GM21515 (cell line): ENCODE measurements at regions not wholly inside any gene's neighbourhood (a gene's known extent, or its start where the extent isn't known, plus 50 kb on each side); places are given as distances from the start of the nearest gene placed in this dataset.

Source experiments
- ATAC-seq: cut with Tn5 transposase; IDR thresholded peaks from one replicate; pipeline ENCODE4 v1.9.1; 2021; ENCODE audit not compliant: unreplicated experiment

DNA sequence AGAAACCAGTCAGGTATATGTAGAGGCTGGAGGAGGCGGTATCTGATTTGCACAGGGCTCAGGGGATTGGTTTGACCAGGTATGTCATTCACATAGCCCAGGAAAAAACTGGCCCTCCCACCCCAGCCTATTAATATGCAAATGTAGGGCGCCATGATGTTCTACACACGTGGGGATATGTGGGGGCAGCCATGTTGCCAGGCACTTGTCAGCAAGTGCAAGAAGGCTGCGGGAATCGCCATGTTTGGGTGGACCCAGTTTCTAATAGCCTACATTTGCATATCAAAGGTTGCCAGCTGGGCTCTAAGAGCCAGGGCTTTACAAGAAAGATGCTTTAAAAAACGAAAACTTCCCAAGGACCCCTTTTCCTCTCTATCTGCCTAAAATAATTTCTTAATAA lies 335.1 kb downstream of the SMARCA1 start:
- no peak for ATAC-seq

DNA sequence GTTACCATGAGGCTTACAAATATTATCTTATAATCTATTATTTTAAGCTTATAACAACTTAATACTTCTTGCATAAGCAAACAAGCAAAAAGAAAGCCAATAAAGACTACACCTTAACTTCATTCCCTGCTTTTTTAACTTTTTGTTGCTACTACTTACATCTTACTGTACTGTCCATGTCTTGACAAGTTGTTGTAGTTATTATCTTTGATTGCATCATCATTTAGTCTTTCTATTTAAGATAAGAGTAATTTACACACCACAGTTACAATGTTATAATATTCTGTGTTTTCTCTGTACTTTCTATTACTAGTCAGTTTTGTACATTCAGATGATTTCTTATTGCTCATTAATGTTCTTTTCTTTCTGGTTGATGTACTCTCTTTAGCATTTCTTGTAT lies 346.6 kb downstream of the SMARCA1 start:
- ATAC-seq, result no peak

DNA sequence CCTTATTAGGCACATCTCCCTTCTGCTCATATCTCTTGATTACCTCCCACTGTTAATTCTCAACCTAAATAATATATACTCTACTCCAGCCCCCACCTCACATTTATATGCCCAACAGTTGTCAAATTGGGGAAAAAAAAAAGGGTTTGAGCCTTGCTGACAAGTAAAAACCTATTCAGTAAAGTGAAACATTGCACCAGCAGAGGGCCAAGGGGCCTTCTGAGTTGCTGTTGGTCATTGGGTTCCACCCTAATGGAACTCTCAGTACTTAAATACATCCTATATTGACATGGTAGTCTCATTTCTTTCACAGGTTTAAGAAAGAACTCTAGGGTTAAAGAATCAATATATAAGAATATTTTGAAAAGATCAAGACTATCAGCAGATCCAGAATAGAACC lies 362.2 kb downstream of the SMARCA1 start:
- no peak for ATAC-seq

DNA sequence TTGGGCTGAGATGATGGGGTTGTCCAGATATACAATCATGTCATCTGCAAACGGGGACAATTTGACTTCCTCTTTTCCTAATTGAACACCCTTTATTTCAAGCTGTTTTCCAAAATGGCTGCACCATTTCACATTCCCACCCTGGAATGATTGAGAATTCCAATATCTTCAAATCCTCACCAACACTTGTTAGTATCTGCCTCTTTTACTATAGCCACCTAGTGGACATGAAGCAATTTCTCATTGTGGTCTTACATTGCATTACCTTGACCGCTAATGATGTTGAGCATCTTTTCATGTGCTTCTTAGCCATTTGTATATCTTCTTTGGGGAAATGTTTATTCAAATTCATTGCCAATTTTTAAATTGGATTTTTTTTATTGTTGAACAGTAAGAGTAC lies 364.8 kb downstream of the SMARCA1 start:
- no peak for ATAC-seq

DNA sequence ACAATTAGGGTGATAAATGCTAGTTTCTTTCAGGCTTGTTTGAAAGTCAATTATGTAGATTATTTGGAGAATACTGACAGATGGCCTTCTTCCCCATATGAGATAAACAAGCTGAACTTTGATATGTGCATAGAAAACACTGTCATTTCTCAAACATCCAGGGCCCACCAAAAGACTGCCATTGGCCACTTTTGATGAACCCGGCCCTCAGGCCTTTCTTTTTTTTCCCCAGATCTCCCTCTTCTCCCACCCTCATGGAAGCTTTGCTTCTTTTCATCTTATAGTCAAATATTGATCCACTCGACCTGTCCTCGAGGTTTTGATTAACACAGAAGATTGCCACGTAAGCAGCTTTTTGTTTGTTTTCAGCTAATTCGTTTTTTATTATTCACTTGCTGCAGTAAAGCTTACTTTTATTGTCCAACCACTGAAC lies 377.4 kb downstream of the SMARCA1 start:
- ATAC-seq, result no peak

DNA sequence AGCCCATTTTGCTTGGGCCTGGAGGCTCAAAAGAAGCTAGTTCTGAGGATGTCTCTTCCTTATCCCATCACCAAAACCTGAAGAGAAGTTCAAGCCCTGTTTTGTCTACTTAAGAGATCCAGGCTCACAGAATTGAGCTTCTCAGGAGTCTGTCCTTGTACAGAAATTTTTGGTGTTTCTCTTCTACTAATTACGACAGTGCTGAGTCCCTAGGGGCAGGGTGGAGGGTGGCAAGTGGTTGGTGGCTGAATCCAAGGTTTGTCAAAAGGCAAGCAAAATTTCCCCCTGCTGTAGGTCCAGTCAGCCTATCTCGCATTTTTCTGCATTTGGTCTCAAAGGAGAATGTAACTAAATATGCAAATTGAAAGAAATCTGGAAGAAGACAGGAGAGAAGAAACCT lies 377.9 kb downstream of the SMARCA1 start:
- no peak for ATAC-seq

DNA sequence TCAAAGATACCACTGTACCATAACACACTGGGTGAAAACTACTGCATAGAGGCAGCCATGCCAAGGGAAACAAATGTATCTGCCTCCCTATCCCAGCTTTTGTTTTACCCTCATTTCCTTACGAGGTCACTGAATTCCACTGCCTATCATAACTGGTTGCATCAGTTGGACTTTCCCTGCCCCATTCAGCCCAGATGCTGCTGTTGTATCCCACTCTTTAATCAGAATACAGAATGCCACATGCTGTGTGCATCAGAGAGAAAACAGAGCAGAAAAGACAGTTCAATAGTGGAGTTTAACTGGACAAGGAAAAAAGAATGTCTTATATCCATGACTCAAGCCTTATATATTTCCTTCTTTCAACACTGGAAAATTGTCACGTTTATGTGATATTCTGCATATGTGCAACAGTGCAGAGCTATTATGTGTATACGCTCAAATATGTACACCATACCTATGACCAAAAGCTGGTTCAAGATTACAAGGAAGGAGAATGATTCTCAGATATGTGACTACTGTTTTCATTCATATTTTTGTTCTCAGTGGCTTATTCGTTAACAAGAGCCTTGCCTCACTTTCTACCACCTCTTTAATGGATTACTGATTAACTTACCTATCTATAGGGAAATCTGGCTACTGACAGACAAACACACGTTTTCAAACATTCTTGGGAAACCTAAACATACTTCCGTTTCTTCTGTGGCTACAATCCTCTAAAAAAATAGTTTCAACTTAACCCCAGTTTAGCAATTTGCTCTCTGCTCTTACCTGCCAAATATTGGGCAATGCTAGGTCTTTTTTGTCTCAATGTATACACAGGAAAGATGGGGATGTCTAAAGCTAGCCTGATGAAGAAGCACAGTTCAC lies 378.9 kb downstream of the SMARCA1 start:
- ATAC-seq, result no peak

DNA sequence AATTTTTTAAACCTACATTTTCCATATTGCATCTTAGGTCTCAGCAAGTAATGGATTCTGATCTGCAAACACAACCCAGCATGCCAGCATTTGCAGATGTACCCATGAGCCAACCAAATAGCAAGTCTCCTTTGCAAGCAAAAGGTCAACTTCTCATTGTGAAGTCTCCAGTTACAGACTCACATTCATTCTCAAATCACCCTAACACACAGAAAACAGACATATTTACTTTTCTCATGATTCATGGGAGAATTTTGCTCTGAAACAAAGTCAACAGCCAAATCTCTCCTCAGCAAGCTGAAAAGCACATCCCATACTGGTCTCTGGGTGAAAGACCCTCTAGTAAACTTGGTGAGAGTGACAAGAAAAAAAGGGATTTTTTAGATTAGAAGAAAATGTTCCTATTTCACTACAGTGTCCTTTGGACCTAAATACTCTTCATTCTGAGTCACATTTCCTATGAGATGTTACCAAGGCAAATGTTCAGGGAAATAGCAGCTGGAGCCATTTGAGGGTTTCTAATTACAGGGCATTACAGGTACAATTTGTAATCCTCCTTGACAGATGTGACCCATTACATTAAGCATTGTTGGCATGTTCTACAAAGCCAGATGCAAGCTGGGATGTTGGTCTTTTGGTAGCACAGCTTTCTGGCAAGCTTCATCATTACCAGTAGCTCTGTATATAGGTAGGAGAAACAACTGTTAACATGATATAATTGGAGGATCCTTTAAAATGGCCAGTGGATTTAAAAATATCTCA lies 383.3 kb downstream of the SMARCA1 start:
- ATAC-seq, result no peak

DNA sequence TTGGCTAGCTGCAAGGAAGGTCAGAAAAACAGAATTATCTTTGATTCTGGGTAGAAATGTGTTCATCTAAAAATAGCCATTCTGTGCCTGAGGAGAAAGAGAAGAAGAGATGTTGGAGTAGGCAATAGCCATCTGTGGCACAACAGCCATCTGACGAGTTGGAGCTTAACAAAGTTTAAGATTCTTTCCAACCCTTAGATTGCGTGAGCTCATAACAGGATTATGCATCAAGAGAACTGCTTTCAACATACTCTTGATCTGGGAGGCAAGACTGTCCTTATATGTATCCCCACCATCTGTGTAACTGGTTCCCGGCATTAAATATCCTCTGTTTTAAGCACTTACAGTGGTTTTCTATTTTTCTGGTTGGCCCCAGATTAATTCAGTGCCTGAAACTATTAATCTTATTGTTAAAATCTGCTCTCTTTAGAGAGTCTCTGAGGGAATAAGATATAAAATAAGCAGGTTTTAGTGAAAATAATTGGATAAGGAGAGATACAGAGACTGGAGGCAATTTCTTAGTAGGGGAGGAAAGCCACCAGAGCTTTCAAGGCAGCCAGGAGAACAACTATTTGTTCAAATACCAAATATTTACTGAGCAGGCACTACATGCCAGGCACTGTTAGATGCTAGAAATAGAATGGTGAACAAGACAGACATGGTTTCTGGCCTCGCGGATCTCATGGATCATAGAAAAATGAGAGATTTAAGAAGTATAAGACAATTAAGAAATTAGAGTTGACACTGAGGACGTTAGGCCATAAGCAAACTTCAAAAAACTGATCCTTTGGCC lies 398.0 kb downstream of the SMARCA1 start:
- ATAC-seq, result no peak

DNA sequence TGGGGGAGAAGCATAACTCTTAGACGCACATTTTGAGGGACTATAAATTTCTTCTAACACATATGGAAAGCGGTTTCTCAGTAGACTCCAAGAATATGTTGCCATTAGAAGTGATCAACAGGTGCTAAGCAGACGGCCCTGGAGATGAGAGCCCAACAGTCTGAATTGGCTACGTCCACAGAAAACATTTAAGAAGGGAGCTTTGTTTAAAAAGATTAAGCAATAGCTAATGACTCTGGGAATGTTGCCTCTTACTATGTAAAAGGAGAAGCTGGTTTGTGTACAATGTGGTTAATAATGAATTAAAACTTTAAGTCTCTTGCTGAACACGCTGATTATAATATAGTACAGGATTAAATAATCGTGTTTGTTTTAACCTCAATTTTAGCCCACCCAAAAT lies 399.5 kb downstream of the SMARCA1 start:
- ATAC-seq, result no peak

DNA sequence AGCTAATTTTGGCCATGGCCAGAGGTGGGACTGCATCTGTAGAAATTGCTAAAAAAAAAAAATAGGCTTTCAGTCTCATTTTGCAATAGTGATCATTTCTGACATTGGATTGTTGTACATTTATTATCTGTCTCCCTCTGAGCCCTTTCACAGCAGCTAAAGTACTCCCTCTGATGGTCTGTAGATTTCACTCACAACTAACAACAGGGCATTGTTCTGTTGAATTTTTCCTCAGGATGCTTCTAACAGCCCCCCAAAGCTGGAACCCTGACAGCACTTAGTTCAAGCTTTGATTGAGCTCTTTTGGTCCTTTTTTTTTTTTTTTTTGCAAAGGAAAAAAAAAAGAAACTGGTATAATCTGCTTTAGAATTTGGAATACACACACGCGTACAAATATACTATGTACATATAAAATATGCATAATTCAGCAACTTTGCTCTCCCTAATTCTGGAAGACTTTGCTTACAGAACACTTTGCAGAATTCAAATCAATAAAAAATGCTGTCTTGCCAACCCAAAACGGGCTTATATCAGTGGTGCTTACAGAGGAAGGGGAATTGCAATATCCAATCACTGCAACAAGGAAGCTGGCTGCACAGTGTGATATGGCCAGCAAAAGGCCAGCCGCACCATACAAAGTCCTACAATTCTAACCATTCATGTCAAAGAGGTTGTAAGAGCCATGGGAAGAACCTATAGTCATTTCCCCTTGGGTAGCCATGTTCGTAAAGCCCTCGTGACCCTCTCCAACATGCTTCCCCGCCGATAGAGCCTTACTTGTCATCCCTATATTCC lies 406.4 kb downstream of the SMARCA1 start:
- no peak for ATAC-seq

DNA sequence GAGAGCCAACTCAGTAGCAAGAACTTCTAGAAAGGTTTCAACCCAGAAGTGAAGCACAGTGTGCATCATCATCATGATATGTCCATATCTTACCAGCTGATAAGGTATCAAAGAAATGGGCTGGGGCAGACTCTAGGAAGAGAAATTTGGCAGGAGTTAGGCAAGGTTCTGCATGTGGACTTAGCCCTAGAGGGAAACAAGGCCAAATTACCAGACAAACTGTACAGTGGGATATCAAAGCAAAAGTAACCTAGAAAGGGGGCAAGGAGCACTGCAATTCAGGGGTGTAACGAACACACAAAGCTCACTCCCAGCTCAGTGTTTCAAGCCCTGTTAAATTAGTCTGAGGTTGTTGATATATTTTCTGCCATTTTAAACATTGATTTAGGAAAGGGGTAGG lies 407.4 kb downstream of the SMARCA1 start:
- no peak for ATAC-seq

DNA sequence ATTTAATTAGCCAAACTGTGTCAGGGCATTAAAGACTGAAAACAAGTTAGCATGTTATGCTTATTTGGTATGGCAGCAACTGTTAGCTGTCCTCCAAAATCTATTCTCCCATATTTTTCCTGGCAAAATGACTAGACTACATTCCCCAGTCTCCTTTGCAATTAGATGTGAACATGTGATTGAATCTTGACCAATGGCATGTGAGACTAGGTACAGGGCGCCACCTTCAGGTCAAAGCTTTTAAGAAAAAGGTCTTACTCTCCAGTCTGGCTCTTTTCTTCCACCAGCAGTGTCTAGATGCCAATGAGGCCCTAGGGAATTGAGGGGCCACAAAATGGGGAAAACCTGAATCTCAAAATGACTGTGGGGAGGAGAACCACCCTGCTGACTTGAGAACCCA lies 408.2 kb downstream of the SMARCA1 start:
- peak; percentile 70 for ATAC-seq

DNA sequence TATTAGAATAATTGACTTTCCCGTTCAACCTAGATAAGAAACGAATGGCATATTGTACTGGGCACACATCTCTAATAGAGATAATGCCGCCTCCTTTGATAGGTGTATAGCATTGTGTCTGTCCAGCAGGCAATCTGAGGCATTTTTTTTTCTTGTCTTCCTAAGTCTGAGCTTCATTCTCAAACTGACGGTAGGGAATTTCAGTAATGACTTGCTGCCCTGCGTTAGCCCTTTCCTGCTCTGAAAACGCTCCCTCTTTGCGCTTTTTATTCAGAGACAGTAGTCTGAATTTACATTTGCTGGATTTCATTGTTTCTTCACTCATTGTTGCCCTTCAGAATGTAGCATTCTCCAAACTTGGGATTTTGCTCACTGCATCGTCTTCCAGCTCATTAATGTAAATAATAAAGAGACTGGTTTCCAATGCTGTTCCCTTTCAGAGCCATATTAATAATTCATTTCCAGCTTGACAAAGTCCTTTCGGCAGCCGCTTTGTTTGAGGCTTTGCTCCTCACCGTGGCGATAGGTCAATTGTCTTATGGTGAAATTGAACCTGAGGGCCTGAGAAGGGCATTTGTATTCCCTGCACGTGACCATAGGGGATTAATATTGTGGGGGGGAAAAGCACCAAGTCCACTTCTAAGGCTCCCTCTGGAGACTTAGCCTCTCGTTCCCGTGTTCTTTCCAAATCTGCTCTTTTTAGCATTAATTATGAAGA lies 412.1 kb downstream of the SMARCA1 start:
- ATAC-seq, result no peak

DNA sequence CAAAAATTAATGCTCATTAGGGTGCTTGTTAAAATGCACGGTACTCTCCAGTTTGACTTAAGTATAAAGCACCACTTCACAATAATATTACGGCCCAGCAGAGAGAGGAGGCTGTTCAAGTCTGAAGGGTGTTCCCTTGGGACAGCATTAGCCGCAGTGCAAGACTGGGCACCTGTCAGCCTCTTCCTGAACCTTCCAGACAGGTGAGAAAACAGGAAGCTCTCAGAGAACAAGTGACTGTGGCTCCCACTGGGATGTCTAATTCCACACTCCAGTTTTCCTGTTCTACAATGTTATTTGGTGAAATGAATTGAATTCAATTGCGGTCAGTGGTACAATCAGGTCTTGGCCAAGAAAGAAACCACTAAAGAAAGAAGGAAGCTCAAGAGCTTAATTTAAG lies 414.4 kb downstream of the SMARCA1 start:
- ATAC-seq, result no peak

DNA sequence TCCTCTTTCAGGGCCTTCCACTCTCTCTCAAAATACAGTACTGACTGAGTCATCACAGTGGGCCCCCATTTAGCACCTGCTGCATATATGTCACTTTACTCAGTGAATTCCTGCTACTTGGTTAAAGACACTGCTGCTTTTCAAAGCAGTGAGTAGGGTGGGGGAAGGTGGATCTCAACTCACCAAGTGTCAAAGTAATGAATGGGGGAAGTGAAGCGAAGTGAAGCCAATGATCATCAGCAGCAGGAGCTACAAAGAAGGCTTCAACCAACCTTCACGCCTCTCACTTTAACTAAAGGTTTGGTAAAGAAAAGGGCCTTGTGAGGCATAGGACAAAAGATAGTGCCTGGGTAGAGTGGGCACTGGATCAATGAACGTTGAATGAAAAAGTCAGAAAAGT lies 424.1 kb downstream of the SMARCA1 start:
- no peak for ATAC-seq

DNA sequence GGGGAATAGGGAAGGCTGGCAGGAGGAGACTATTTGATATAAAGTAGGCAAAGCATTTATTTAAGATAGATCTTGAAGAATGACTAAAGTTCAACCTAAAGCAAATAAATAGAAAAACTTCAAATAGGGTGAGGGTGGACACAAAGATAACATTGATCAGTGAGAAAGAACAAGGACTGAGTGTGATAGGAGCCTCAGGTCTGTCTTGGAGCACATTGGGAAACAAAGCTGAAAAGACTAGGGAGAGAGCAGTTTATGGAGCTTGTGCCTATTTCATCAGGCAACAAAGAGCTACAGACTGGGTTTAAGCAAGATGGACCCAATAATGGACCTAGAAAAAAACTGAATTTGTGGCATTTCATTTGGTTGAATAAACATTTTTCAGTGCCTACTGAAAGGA lies 425.6 kb downstream of the SMARCA1 start:
- ATAC-seq, result no peak

DNA sequence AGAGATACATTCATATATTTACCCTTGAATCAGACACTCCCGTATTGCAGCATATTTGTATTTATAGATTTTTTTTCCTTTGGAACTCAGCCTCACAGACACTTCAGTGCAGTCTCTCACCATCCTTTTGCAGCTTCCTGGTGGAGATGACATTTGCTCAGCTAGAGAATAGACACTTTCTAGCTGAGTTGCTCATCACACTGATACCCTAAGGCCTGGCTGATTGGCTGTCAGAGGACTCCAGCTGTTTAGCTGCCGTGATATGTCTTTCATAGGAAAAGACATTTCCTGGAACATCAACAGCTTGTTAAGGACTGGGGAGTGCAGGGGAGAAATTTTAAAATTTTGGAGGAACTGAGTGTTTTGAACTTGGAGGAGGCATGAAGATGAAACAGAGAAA lies 429.6 kb downstream of the SMARCA1 start:
- ATAC-seq, result no peak

DNA sequence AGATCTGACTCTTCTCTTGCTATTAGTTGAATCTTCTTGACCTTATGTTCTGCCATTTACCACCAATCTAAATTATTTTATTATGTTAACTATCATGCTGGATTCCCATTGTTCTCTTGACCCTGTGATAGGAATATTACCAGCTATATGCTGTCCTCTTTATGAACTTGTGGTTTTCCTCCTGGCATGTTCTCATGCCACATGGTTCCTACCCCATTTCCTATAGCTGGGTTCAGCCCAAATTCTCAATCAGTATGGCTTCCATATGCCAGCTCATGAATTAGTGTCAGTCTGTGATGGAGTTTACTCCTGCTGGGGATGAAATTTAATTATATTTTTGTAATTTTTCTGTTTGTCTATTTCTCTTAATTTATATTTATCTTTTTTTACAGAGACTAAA lies 430.5 kb downstream of the SMARCA1 start:
- no peak for ATAC-seq

DNA sequence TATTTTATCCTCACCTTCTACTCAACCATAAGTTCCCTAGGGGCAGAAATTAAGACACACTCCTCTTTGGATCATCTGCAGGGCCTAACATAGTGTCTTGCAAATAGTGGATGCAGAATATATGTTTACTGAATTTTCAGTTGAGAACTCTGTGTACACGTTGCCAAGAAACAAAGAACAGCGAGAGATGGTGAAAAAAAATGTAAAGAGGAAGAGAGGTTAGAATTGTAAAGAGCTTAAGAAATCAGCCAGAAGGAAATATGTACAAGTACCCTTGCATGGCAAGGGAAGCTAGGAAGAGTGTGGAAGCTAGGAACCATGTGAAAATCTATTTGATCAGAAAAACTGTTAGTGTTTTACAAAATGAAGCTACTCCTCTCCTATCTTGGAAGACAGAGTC lies 431.0 kb downstream of the SMARCA1 start:
- ATAC-seq, result no peak
